ENCODE measurements at regions not wholly inside any gene's neighbourhood (a gene's known extent, or its start where the extent isn't known, plus 50 kb on each side); places are given as distances from the start of the nearest gene placed in this dataset.

DNA sequence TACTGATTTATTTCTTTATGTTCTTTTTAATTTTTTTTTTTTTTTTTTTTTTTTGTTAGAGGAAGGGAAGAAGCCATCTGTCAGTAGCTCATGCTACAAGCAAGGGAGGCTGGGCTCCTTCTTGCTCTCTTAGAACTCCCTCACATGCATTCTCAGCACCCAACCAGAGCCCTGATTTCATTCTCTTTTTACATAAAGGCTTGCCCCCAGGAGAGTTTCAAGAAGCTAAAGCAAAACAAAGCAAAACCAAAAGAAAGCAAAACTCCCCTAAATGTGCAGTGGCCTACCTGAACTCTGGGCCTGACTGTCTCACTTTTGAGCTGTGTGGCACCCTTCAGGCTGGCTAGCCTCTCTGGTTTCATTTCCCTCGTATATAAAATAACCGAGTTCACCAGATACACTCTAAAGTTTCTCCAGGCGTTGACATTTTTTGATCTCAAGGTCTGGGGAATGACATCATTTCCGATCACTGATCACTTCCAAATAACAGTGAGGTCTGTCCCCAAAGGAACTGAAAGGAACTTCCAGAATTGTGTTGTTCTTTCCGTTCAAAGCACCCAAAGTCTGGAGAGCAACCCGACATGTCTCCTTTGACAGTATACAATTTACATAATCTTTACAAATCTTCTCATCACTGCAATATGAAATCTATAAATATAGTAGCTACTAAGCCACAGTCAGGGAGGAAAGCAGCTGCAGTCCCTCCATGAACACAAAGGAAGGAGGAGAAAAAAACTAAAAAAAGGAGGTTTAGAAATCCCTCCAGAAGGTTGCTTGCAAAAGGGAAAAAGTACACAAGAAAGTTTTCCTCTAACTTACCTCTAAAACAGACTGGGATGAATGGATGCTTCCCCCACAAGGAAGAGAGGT lies 145.6 kb upstream of the NCK2 start:
- H3K27me3 Mint-ChIP-seq = peaks cover 0 to 16% (median 0%) of the 10 kb centered on the region in 5 donors
- H3K9me3 Mint-ChIP-seq = no peaks in the 10 kb centered on the region
- Histone ChIP-seq H3K4me3 (ENCODE audit: low read length) (no peak overlapping the region), H3K36me3 (ENCODE audit: control insufficient read depth in 2 of 3, insufficient read depth in 3 of 3, low read length in 3 of 3) (no peaks in the 10 kb centered on the region), H3K27ac (ENCODE audit: low read depth, low read length) (no peak overlapping the region), H3K9me3 (ENCODE audit: control insufficient read depth in 2 of 3, low read length in 3 of 3) (no peaks in the 10 kb centered on the region), H3K4me1 (ENCODE audit: control insufficient read depth in 2 of 2, insufficient read depth in 2 of 2, low read length in 2 of 2) (peaks cover 0 to 4% of the 10 kb centered on the region in 2 donors), H3K27me3 (ENCODE audit: control insufficient read depth in 2 of 2, insufficient read depth in 2 of 2, low read length in 2 of 2) (no peaks in the 10 kb centered on the region)
- ChIA-PET CTCF (interaction anchor here (0.6 to 0.7 kb wide), 2 partner anchors 36 to 96 kb away, joined by 3 read pairs; no protein-coding TSS in a partner anchor), POLR2A (no interaction called here)
- intact Hi-C loops (cut with micrococcal nuclease) = no loop called here
- H3K36me3 Mint-ChIP-seq = no peaks in the 10 kb centered on the region
- peak overlapping the region in 7 of 9 donors; percentile 8 to 74 (median 38) for H3K27ac Mint-ChIP-seq
- H3K4me1 Mint-ChIP-seq = peaks cover 0 to 33% (median 27%) of the 10 kb centered on the region in 7 donors
- DNase-seq (peak in 2 of 9 donors; percentile 8 to 19), ATAC-seq (peak; percentile 34)
- H3K4me3 Mint-ChIP-seq = peak overlapping the region in 2 of 10 donors; percentile 13 to 19

GRCh38 chr2:105597806-105598803 lies 146.6 kb upstream of the NCK2 start:
- CTCF ChIA-PET = no interaction called here
- peak overlapping the region in 7 of 9 donors; percentile 27 to 72 (median 40) for H3K27ac Mint-ChIP-seq
- H3K36me3 ChIP-seq (ENCODE audit: control insufficient read depth in 2 of 3, insufficient read depth in 3 of 3, low read length in 3 of 3) = no peaks in the 10 kb centered on the region

DNA sequence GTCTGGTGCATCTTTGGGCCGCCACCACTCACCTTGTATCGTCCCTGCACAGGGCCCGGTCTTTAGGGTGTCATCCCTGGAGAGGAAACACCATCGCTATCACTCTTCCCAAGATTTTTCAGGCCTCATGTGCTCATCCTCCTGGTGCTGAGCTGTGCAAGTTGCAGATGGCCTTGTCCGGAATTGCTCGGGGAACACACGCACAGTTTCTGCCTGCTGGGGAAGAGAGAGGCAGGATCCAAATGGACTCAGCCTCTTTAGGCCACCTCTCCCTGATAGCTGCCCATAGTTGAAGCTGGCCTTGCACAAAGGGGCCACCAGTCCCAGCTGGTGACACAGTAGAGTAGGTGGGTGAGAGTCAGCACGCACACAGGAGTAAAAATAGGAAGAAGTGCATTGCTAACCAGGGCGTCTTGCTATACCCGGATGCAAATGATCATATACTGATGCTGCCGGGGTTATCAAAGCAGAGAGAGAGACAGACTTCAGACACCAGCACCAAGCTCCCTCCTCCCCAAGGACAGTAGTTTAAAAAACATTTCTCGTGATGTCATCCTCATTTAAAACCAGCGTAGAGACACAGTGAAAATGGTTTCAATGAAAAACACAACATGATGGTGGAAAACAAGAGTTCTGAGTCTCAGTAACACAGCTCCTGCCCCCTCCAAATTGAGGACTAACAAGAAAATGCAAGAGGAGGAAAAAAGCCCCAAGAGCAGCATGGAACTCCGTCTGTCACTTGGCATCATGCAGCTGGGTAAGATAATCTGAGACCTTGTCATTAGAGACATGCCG lies 147.5 kb upstream of the NCK2 start:
- peak overlapping the region in 8 of 9 donors; percentile 34 to 88 (median 64) for H3K27ac Mint-ChIP-seq
- CTCF ChIA-PET = no interaction called here
- Histone ChIP-seq H3K27ac (ENCODE audit: low read depth, low read length) (no peak overlapping the region), H3K9me3 (ENCODE audit: control insufficient read depth in 2 of 3, low read length in 3 of 3) (no peaks in the 10 kb centered on the region), H3K36me3 (ENCODE audit: control insufficient read depth in 2 of 3, insufficient read depth in 3 of 3, low read length in 3 of 3) (no peaks in the 10 kb centered on the region), H3K4me1 (ENCODE audit: control insufficient read depth in 2 of 2, insufficient read depth in 2 of 2, low read length in 2 of 2) (peaks cover 0 to 4% of the 10 kb centered on the region in 2 donors), H3K27me3 (ENCODE audit: control insufficient read depth in 2 of 2, insufficient read depth in 2 of 2, low read length in 2 of 2) (no peaks in the 10 kb centered on the region), H3K4me3 (ENCODE audit: low read length) (no peak overlapping the region)
- POLR2A ChIA-PET = interaction anchor here (1.5 kb wide), 1 partner anchor 14 kb away, joined by 3 read pairs; no protein-coding TSS in a partner anchor
- H3K4me1 Mint-ChIP-seq = peaks cover 0 to 33% (median 27%) of the 10 kb centered on the region in 7 donors
- intact Hi-C loops (cut with micrococcal nuclease) = no loop called here
- DNase-seq (peak in 2 of 9 donors; percentile 10 to 13), ATAC-seq (no peak)
- peaks cover 0 to 4% (median 0%) of the 10 kb centered on the region in 5 donors for H3K27me3 Mint-ChIP-seq
- H3K36me3 Mint-ChIP-seq = peaks cover 0 to 3% (median 0%) of the 10 kb centered on the region in 5 donors
- H3K4me3 Mint-ChIP-seq = peak overlapping the region in 2 of 10 donors; percentile 7 to 36
- peaks cover 0 to 3% (median 0%) of the 10 kb centered on the region in 11 donors for H3K9me3 Mint-ChIP-seq

More at GRCh38 chr2:105597806-105598803, 146.6 kb upstream of the NCK2 start:
- POLR2A ChIA-PET = no interaction called here
- no peaks in the 10 kb centered on the region for H3K9me3 Mint-ChIP-seq
- peak overlapping the region in 1 of 10 donors; percentile 40 for H3K4me3 Mint-ChIP-seq
- Histone ChIP-seq H3K27me3 (ENCODE audit: control insufficient read depth in 2 of 2, insufficient read depth in 2 of 2, low read length in 2 of 2) (no peaks in the 10 kb centered on the region), H3K27ac (ENCODE audit: low read depth, low read length) (no peak overlapping the region), H3K4me1 (ENCODE audit: control insufficient read depth in 2 of 2, insufficient read depth in 2 of 2, low read length in 2 of 2) (peaks cover 0 to 4% of the 10 kb centered on the region in 2 donors), H3K4me3 (ENCODE audit: low read length) (no peak overlapping the region), H3K9me3 (ENCODE audit: control insufficient read depth in 2 of 3, low read length in 3 of 3) (no peaks in the 10 kb centered on the region)
- H3K36me3 Mint-ChIP-seq = no peaks in the 10 kb centered on the region
- H3K27me3 Mint-ChIP-seq = peaks cover 0 to 10% (median 0%) of the 10 kb centered on the region in 5 donors
- ATAC-seq (no peak), DNase-seq (no peak)
- intact Hi-C loops (cut with micrococcal nuclease) = no loop called here
- H3K4me1 Mint-ChIP-seq = peaks cover 0 to 33% (median 27%) of the 10 kb centered on the region in 7 donors

DNA sequence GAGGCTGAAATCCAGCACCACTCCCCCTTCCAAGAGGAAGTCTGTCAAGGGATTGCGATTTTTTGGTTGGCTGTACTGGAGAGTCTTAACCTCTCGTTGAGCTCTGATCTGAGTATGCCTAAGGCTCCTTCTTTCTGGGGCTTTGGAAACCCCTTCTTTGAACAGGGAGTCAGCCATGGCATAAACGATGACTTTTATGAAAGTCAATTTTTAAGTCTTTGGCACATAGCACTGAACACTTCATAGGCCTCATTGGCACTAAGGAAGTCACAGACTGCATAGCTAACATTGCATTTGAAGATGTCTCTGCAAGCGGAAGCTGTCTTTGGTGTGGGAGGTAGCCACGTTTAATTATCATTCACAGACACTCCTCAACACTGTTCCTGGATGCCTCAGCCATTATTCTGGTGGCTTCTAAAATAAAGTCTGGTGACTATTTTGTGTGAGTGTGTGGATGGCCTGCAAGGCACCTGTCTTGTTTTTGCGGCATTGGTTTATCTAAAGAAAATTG lies 148.2 kb upstream of the NCK2 start:
- peak overlapping the region in 7 of 9 donors; percentile 39 to 88 (median 67) for H3K27ac Mint-ChIP-seq
- intact Hi-C loops (cut with micrococcal nuclease) = no loop called here
- no peaks in the 10 kb centered on the region for H3K27me3 ChIP-seq (ENCODE audit: control insufficient read depth in 2 of 2, insufficient read depth in 2 of 2, low read length in 2 of 2)
- H3K27me3 Mint-ChIP-seq = peaks cover 0 to 4% (median 0%) of the 10 kb centered on the region in 5 donors
- no peaks in the 10 kb centered on the region for H3K36me3 ChIP-seq (ENCODE audit: control insufficient read depth in 2 of 3, insufficient read depth in 3 of 3, low read length in 3 of 3)
- peaks cover 0 to 4% of the 10 kb centered on the region in 2 donors for H3K4me1 ChIP-seq (ENCODE audit: control insufficient read depth in 2 of 2, insufficient read depth in 2 of 2, low read length in 2 of 2)
- H3K9me3 ChIP-seq (ENCODE audit: control insufficient read depth in 2 of 3, low read length in 3 of 3) = no peaks in the 10 kb centered on the region
- H3K9me3 Mint-ChIP-seq = peaks cover 0 to 3% (median 0%) of the 10 kb centered on the region in 11 donors
- H3K4me1 Mint-ChIP-seq = peaks cover 0 to 33% (median 27%) of the 10 kb centered on the region in 7 donors
- H3K27ac ChIP-seq (ENCODE audit: low read depth, low read length) = no peak overlapping the region
- POLR2A ChIA-PET = interaction anchor here (1.3 to 1.5 kb wide), 2 partner anchors 13 to 18 kb away, joined by 3 read pairs; no protein-coding TSS in a partner anchor
- peaks cover 0 to 3% (median 0%) of the 10 kb centered on the region in 5 donors for H3K36me3 Mint-ChIP-seq
- peak overlapping the region in 2 of 10 donors; percentile 7 to 36 for H3K4me3 Mint-ChIP-seq
- no peak overlapping the region for H3K4me3 ChIP-seq (ENCODE audit: low read length)
- DNase-seq = peak in 3 of 9 donors; percentile 16 to 36 (median 16)
- ATAC-seq = peak; percentile 48
- CTCF ChIA-PET = no interaction called here

DNA sequence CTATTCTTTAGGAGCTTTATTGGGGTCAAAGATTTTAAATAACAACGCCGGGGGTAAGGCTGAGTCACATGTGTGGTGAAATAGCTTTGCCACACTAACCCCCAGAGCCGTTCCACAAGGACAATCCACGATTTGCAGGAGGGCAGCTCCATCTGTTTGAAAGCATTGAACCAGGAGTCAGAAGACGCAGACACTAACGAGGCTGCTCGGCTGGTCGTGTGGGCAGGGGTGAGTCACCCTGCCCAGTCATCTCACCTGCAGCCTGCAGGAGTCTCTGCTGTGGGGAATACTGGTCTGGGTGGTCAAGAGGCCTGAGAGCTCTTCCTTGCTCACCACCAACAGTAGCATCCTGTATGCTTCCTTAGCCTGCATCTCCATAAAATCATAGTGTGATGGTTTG lies 149.2 kb upstream of the NCK2 start:
- ATAC-seq = no peak
- H3K27ac ChIP-seq (ENCODE audit: low read depth, low read length) = no peak overlapping the region
- peaks cover 0 to 33% (median 27%) of the 10 kb centered on the region in 7 donors for H3K4me1 Mint-ChIP-seq
- H3K4me3 Mint-ChIP-seq = no peak overlapping the region
- H3K36me3 Mint-ChIP-seq = peaks cover 0 to 3% (median 0%) of the 10 kb centered on the region in 5 donors
- H3K9me3 ChIP-seq (ENCODE audit: control insufficient read depth in 2 of 3, low read length in 3 of 3) = no peaks in the 10 kb centered on the region
- peaks cover 0 to 4% of the 10 kb centered on the region in 2 donors for H3K4me1 ChIP-seq (ENCODE audit: control insufficient read depth in 2 of 2, insufficient read depth in 2 of 2, low read length in 2 of 2)
- no peak overlapping the region for H3K4me3 ChIP-seq (ENCODE audit: low read length)
- peaks cover 0 to 4% (median 0%) of the 10 kb centered on the region in 5 donors for H3K27me3 Mint-ChIP-seq
- POLR2A ChIA-PET = interaction anchor here (1.2 to 1.3 kb wide), 2 partner anchors 17 to 151 kb away, joined by 3 read pairs; no protein-coding TSS in a partner anchor
- no peak for DNase-seq
- H3K27ac Mint-ChIP-seq = peak overlapping the region in 1 of 9 donors; percentile 74
- CTCF ChIA-PET = no interaction called here
- H3K9me3 Mint-ChIP-seq = peaks cover 0 to 7% (median 3%) of the 10 kb centered on the region in 11 donors
- no peaks in the 10 kb centered on the region for H3K27me3 ChIP-seq (ENCODE audit: control insufficient read depth in 2 of 2, insufficient read depth in 2 of 2, low read length in 2 of 2)
- intact Hi-C loops (cut with micrococcal nuclease) = no loop called here
- H3K36me3 ChIP-seq (ENCODE audit: control insufficient read depth in 2 of 3, insufficient read depth in 3 of 3, low read length in 3 of 3) = no peaks in the 10 kb centered on the region
